ENCODE measurements at regions not wholly inside any gene's neighbourhood (a gene's known extent, or its start where the extent isn't known, plus 50 kb on each side); places are given as distances from the start of the nearest gene placed in this dataset.

DNA sequence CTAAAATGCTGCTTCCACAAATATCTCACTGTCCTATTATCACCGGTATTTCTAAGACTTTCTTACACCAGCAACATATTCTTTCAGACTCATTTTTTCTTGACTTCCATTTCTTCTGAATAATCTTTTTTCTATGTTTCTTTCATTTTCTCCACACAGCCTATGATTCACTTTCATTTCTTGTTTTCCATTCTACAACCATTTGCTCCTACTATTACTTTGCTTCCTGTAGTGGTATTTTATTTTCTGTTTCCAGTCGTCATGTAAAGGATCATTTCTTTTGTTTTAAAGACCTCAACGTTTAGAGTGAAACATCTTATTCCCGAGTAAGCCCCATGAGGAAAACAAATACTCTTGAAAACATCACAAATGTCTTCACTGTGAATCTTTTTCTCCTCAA, 182.2 kb upstream of the MDGA2 start:
- TF ChIP-seq, protein P1, sequence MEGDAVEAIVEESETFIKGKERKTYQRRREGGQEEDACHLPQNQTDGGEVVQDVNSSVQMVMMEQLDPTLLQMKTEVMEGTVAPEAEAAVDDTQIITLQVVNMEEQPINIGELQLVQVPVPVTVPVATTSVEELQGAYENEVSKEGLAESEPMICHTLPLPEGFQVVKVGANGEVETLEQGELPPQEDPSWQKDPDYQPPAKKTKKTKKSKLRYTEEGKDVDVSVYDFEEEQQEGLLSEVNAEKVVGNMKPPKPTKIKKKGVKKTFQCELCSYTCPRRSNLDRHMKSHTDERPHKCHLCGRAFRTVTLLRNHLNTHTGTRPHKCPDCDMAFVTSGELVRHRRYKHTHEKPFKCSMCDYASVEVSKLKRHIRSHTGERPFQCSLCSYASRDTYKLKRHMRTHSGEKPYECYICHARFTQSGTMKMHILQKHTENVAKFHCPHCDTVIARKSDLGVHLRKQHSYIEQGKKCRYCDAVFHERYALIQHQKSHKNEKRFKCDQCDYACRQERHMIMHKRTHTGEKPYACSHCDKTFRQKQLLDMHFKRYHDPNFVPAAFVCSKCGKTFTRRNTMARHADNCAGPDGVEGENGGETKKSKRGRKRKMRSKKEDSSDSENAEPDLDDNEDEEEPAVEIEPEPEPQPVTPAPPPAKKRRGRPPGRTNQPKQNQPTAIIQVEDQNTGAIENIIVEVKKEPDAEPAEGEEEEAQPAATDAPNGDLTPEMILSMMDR (IDR thresholded peaks at IDR 0.05; ENCODE audit: insufficient read depth, low read depth, low read length, missing control alignments), result no peak
- no peak overlapping the region for H3K4me3 ChIP-seq (ENCODE audit: low read length)
- no peak for DNase-seq (ENCODE audit: low read depth)

DNA sequence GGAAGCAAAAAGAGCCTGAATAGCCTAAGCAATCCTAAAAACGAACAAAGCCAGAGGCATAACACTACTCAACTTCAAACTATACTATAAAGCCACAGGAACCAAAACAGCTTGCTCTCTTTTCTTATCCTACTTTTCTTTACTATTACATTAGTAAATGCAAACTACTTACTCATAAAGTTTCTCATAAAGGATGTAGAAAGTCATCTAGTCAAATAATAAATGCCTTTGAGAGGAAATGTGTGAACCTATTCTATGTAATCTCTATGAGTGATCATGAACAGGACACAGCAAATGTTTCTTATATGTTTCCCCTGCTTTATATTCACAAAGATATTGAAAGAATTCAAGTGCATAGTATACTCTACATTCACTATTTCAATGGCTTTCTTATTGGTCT, 176.9 kb upstream of the MDGA2 start:
- TF ChIP-seq, protein P1 (IDR thresholded peaks at IDR 0.05; ENCODE audit: insufficient read depth, low read depth, low read length, missing control alignments), result no peak
- no peak for DNase-seq (ENCODE audit: low read depth)
- no peak overlapping the region for H3K4me3 ChIP-seq (ENCODE audit: low read length)

DNA sequence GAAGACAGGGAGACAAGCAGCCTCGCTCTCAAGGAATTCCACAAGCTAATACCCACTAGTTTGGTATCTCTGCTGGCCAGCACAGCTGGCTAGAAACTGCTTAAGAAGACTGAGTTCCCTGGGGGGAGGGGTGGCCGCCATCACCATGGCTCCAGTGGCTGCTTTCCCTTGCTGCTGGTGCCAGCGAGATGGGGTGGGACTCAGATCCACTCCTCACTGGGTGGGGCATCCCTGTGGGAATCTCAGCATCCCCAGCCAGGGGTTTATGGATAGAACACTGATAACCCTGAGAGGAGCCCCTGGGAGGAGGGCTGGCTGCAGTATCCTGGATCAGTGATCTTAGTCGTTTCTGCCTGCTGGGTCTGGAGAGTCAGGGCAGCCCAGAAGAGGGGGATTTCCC, 170.6 kb upstream of the MDGA2 start:
- TF ChIP-seq, protein P1 (IDR thresholded peaks at IDR 0.05; ENCODE audit: insufficient read depth, low read depth, low read length, missing control alignments), result no peak
- no peak overlapping the region for H3K4me3 ChIP-seq (ENCODE audit: low read length)
- DNase-seq (ENCODE audit: low read depth), result no peak

DNA sequence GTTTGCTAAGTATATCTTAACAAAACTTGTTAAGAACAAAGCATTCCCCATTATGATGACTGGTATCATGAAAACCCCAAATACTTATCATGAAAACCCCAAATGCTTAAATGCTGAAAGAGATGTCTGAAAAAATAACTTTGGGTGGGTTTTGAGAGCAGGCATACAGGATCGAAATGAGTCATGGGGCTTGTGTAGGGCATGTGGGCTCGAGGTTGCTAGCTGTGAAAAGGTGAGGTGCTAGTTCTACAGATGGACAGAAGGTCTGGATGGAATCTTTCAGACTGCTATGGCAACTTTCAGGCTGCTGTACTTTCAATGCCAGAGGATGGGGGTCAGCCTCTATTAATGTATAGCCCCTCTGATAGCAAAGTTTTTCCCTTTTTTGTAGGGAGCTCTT, 167.8 kb upstream of the MDGA2 start:
- H3K4me3 ChIP-seq (ENCODE audit: low read length), result no peak overlapping the region
- no peak for DNase-seq (ENCODE audit: low read depth)
- TF ChIP-seq, protein P1 (IDR thresholded peaks at IDR 0.05; ENCODE audit: insufficient read depth, low read depth, low read length, missing control alignments), result no peak

DNA sequence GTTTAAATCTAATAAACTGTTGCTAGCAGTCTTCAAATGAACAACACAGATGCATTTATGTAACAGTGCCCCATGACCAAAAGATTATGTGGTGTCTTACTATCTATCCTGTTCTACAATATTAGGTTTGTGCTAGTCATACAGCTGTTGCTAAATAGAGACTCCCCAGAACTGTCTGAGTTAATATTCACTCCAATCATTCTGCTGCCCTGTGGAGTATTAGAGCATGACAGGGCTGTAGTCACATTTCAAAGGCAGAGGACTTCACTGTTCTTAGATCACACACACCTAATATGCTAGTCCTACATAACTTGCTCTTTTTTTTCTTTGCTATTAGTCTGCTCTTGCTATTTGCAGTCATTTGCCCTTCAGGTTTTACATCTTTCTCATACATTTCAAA, 157.6 kb upstream of the MDGA2 start:
- TF ChIP-seq, protein P1 (IDR thresholded peaks at IDR 0.05; ENCODE audit: insufficient read depth, low read depth, low read length, missing control alignments), result no peak
- no peak for DNase-seq (ENCODE audit: low read depth)

DNA sequence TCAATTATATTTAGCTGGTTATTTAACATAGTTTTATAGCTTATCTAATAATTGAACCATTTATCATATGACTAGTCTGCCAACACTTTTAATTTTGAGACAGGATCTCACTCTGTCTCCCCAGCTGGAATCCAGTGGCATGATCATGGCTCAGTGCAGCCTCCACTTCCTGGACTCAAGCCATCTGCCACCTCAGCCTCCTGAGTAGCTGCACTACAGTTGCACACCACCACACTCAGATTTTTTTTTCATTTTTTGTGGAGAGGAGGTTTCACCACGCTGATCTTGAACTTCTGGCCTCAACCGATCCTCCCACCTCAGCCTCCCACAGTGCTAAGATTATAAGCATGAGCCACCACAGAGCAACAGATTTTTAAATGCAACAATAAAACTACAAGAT, 151.4 kb upstream of the MDGA2 start:
- TF ChIP-seq, protein P1 (IDR thresholded peaks at IDR 0.05; ENCODE audit: insufficient read depth, low read depth, low read length, missing control alignments), result no peak
- no peak overlapping the region for H3K4me3 ChIP-seq (ENCODE audit: low read length)
- DNase-seq (ENCODE audit: low read depth), result no peak

More for the DNA sequence above, 157.6 kb upstream of the MDGA2 start:
- no peak overlapping the region for H3K4me3 ChIP-seq (ENCODE audit: low read length)

DNA sequence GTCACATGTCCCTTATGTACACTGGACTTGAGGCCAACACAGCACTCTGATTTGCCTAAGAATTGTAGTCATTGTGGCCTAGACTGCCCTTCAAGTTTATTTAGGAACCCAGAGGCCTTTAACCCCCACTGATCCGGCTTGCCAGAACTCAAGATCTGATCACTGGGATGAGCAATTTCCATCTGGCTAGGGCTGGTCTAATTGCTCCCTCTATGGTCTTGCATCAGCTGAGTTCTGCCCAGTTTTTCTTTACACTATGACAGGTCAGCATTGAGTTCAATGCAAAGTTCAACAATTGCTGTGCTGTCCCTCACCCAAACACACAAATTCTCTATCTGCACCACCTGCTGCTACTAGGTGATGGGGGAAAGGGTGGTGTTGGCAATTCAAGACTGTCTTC, 146.9 kb upstream of the MDGA2 start:
- H3K4me3 ChIP-seq (ENCODE audit: low read length), result no peak overlapping the region
- TF ChIP-seq, protein P1 (IDR thresholded peaks at IDR 0.05; ENCODE audit: insufficient read depth, low read depth, low read length, missing control alignments), result no peak
- no peak for DNase-seq (ENCODE audit: low read depth)

Data from epithelial cell of esophagus (primary cell).